IPS-15b (cell line): ENCODE measurements at regions not wholly inside any gene's neighbourhood (a gene's known extent, or its start where the extent isn't known, plus 50 kb on each side); places are given as distances from the start of the nearest gene placed in this dataset.
A peak's percentile ranks its signal among the peaks of the same experiment; 100 is the strongest.

Source experiments
- H3K27me3 ChIP-seq: one replicate; pipeline ENCODE4 v1.6.1; 2013; ENCODE audit warnings: low read length; ENCODE audit not compliant: control insufficient read depth, insufficient read depth
- H3K36me3 ChIP-seq: one replicate; pipeline ENCODE4 v1.6.1; 2013; ENCODE audit warnings: low read length; ENCODE audit not compliant: control insufficient read depth, insufficient read depth
- H3K4me1 ChIP-seq: one replicate; pipeline ENCODE4 v1.6.1; 2013; ENCODE audit warnings: mild to moderate bottlenecking, low read length; ENCODE audit not compliant: control insufficient read depth, insufficient read depth
- H3K4me3 ChIP-seq: one replicate; pipeline ENCODE4 v1.5.1; 2013; ENCODE audit warnings: low read depth, low read length
- H3K9ac ChIP-seq: one replicate; pipeline ENCODE4 v1.6.1; 2013; ENCODE audit warnings: low read depth, mild to moderate bottlenecking, low read length
- H3K9me3 ChIP-seq: one replicate; pipeline ENCODE4 v1.6.1; 2013; ENCODE audit warnings: mild to moderate bottlenecking, low read length; ENCODE audit not compliant: control insufficient read depth, insufficient read depth

- no peaks in the 10 kb centered on the region for H3K27me3 ChIP-seq
- H3K9ac ChIP-seq, result peak overlapping the region; percentile 16
- no peak overlapping the region for H3K4me3 ChIP-seq
- no peaks in the 10 kb centered on the region for H3K9me3 ChIP-seq
- H3K36me3 ChIP-seq, result no peaks in the 10 kb centered on the region
- H3K4me1 ChIP-seq, result no peaks in the 10 kb centered on the region
Observed at GRCh38 chr5:93337138-93337537, 243.9 kb downstream of the NR2F1-AS1 start.

GRCh38 chr5:93336330-93337110 lies 244.5 kb downstream of the NR2F1-AS1 start:
- no peaks in the 10 kb centered on the region for H3K27me3 ChIP-seq
- H3K4me1 ChIP-seq, result no peaks in the 10 kb centered on the region
- no peak overlapping the region for H3K9ac ChIP-seq
- no peaks in the 10 kb centered on the region for H3K36me3 ChIP-seq
- no peak overlapping the region for H3K4me3 ChIP-seq
- H3K9me3 ChIP-seq, result no peaks in the 10 kb centered on the region

GRCh38 chr5:93331863-93332262 lies 249.2 kb downstream of the NR2F1-AS1 start:
- no peaks in the 10 kb centered on the region for H3K27me3 ChIP-seq
- H3K4me3 ChIP-seq, result no peak overlapping the region
- no peaks in the 10 kb centered on the region for H3K36me3 ChIP-seq
- H3K9me3 ChIP-seq, result no peaks in the 10 kb centered on the region
- no peak overlapping the region for H3K9ac ChIP-seq
- H3K4me1 ChIP-seq, result no peaks in the 10 kb centered on the region

GRCh38 chr5:93331241-93331640 lies 249.8 kb downstream of the NR2F1-AS1 start:
- Histone ChIP-seq H3K36me3 (no peaks in the 10 kb centered on the region), H3K4me1 (no peaks in the 10 kb centered on the region), H3K9me3 (no peaks in the 10 kb centered on the region), H3K27me3 (no peaks in the 10 kb centered on the region), H3K4me3 (no peak overlapping the region), H3K9ac (no peak overlapping the region)

- no peak overlapping the region for H3K9ac ChIP-seq
- no peaks in the 10 kb centered on the region for H3K36me3 ChIP-seq
- H3K4me3 ChIP-seq, result no peak overlapping the region
- no peaks in the 10 kb centered on the region for H3K9me3 ChIP-seq
- no peaks in the 10 kb centered on the region for H3K27me3 ChIP-seq
- H3K4me1 ChIP-seq, result no peaks in the 10 kb centered on the region
Observed at GRCh38 chr5:93330506-93330905, 250.5 kb downstream of the NR2F1-AS1 start.

GRCh38 chr5:93329756-93330155 lies 251.3 kb downstream of the NR2F1-AS1 start:
- no peaks in the 10 kb centered on the region for H3K36me3 ChIP-seq
- no peak overlapping the region for H3K4me3 ChIP-seq
- no peaks in the 10 kb centered on the region for H3K9me3 ChIP-seq
- H3K9ac ChIP-seq, result no peak overlapping the region
- H3K27me3 ChIP-seq, result no peaks in the 10 kb centered on the region
- no peaks in the 10 kb centered on the region for H3K4me1 ChIP-seq

GRCh38 chr5:93328833-93329232 lies 252.2 kb downstream of the NR2F1-AS1 start:
- Histone ChIP-seq H3K9ac (no peak overlapping the region), H3K9me3 (no peaks in the 10 kb centered on the region), H3K27me3 (no peaks in the 10 kb centered on the region), H3K4me3 (no peak overlapping the region), H3K36me3 (no peaks in the 10 kb centered on the region), H3K4me1 (no peaks in the 10 kb centered on the region)

- Histone ChIP-seq H3K9me3 (no peaks in the 10 kb centered on the region), H3K9ac (no peak overlapping the region), H3K27me3 (no peaks in the 10 kb centered on the region), H3K36me3 (no peaks in the 10 kb centered on the region), H3K4me3 (no peak overlapping the region), H3K4me1 (no peaks in the 10 kb centered on the region)
Observed at GRCh38 chr5:93327605-93328004, 253.4 kb downstream of the NR2F1-AS1 start.

- H3K4me3 ChIP-seq, result no peak overlapping the region
- no peak overlapping the region for H3K9ac ChIP-seq
- H3K27me3 ChIP-seq, result no peaks in the 10 kb centered on the region
- no peaks in the 10 kb centered on the region for H3K36me3 ChIP-seq
- no peaks in the 10 kb centered on the region for H3K9me3 ChIP-seq
- no peaks in the 10 kb centered on the region for H3K4me1 ChIP-seq
Observed at GRCh38 chr5:93325946-93326345, 255.1 kb downstream of the NR2F1-AS1 start.

- no peaks in the 10 kb centered on the region for H3K9me3 ChIP-seq
- no peaks in the 10 kb centered on the region for H3K4me1 ChIP-seq
- H3K27me3 ChIP-seq, result no peaks in the 10 kb centered on the region
- H3K36me3 ChIP-seq, result no peaks in the 10 kb centered on the region
- no peak overlapping the region for H3K4me3 ChIP-seq
- H3K9ac ChIP-seq, result no peak overlapping the region
Observed at GRCh38 chr5:93322974-93323860, 257.8 kb downstream of the NR2F1-AS1 start.

- H3K27me3 ChIP-seq, result no peaks in the 10 kb centered on the region
- H3K9ac ChIP-seq, result no peak overlapping the region
- H3K9me3 ChIP-seq, result no peaks in the 10 kb centered on the region
- H3K36me3 ChIP-seq, result no peaks in the 10 kb centered on the region
- H3K4me1 ChIP-seq, result no peaks in the 10 kb centered on the region
- H3K4me3 ChIP-seq, result no peak overlapping the region
Observed at GRCh38 chr5:93320920-93321445, 260.0 kb downstream of the NR2F1-AS1 start.
